SU-DHL-6 (cell line): ENCODE measurements at regions not wholly inside any gene's neighbourhood (a gene's known extent, or its start where the extent isn't known, plus 50 kb on each side); places are given as distances from the start of the nearest gene placed in this dataset.

Experiments used
- H2AFZ ChIP-seq: fragments of 200-600 bp; sonication (generic); 2 replicates; pipeline ENCODE4 v1.6.1; 2014; ENCODE audit warnings: low read depth, mild to moderate bottlenecking, moderate library complexity, mixed read lengths, antibody characterized with exemption, low read length; ENCODE audit not compliant: severe bottlenecking
- H3F3A ChIP-seq: fragments of 200-600 bp; shearing (Covaris generic); 2 replicates; pipeline ENCODE4 v1.6.0; 2016; ENCODE audit warnings: antibody characterized with exemption, mild to moderate bottlenecking; ENCODE audit not compliant: insufficient read depth
- H3K27ac ChIP-seq: fragments of 200-600 bp; sonication (generic); 2 replicates; pipeline ENCODE4 v1.5.1; 2016; ENCODE audit warnings: low read depth, mild to moderate bottlenecking, low read length, moderate library complexity, mixed read lengths
- H3K27me3 ChIP-seq: fragments of 200-600 bp; sonication (generic), shearing (Covaris generic); 2 replicates; pipeline ENCODE4 v1.6.0; 2014; ENCODE audit warnings: mild to moderate bottlenecking, low read length
- H3K36me3 ChIP-seq: fragments of 200-600 bp; sonication (generic); 2 replicates; pipeline ENCODE4 v1.6.1; 2014; ENCODE audit warnings: mild to moderate bottlenecking, low read length, mixed read lengths
- H3K4me2 ChIP-seq: fragments of 300-600, 200-600 bp; shearing (Covaris generic), sonication (generic); 2 replicates; pipeline ENCODE4 v1.6.0; 2014; ENCODE audit warnings: low read length, low read depth, mild to moderate bottlenecking; ENCODE audit not compliant: poor library complexity, severe bottlenecking
- H3K4me3 ChIP-seq: fragments of 200-600 bp; sonication (generic); 2 replicates; pipeline ENCODE4 v1.5.1; 2014; ENCODE audit warnings: antibody characterized with exemption, low read length, mild to moderate bottlenecking, mixed read lengths; ENCODE audit not compliant: insufficient read depth, poor library complexity, severe bottlenecking
- H3K79me2 ChIP-seq: fragments of 200-600 bp; sonication (generic); 2 replicates; pipeline ENCODE4 v1.6.1; 2014; ENCODE audit warnings: mild to moderate bottlenecking, low read length, moderate library complexity; ENCODE audit not compliant: insufficient read depth
- H3K9ac ChIP-seq: fragments of 200-600 bp; sonication (generic); 2 replicates; pipeline ENCODE4 v1.7.0; 2014; ENCODE audit warnings: mild to moderate bottlenecking, low read length
- H3K9me2 ChIP-seq: fragments of 200-600 bp; sonication (generic); replicated peaks from 2 replicates; pipeline ENCODE4 v1.6.1; 2014; ENCODE audit warnings: low read length; ENCODE audit not compliant: insufficient read depth
- H3K9me3 ChIP-seq: fragments of 200-600 bp; sonication (generic); 2 replicates; pipeline ENCODE4 v1.6.1; 2014; ENCODE audit warnings: low read length, mixed read lengths; ENCODE audit not compliant: insufficient read depth
- H4K20me1 ChIP-seq: fragments of 200-600 bp; sonication (generic); 2 replicates; pipeline ENCODE4 v1.6.1; 2014; ENCODE audit warnings: low read depth, mild to moderate bottlenecking, antibody characterized with exemption, low read length, moderate library complexity, mixed read lengths
- EZH2phosphoT487 ChIP-seq: fragments of 200-600 bp; sonication (generic), shearing (Covaris generic); conservative IDR thresholded peaks from 2 replicates; pipeline ENCODE4 v1.6.1; 2018; ENCODE audit warnings: mild to moderate bottlenecking, antibody characterized with exemption, low read length, moderate library complexity, mixed read lengths
- TF ChIP-seq, protein P1 (sequence below): fragments of 200-600 bp; sonication (generic); IDR thresholded peaks from one replicate; pipeline ENCODE4 v1.5.1; 2017; ENCODE audit warnings: antibody characterized with exemption, mild to moderate bottlenecking, low read length, moderate library complexity; ENCODE audit not compliant: insufficient read depth, poor library complexity, severe bottlenecking

GRCh38 chr1:55882931-55883330, 667.8 kb upstream of the USP24 start:
- Histone ChIP-seq H2AFZ (no peak overlapping the region), H4K20me1 (no peaks in the 10 kb centered on the region), H3K4me3 (no peak overlapping the region), H3K9me2 (no peaks in the 10 kb centered on the region), H3K9ac (no peak overlapping the region), H3K27ac (no peak overlapping the region), H3K79me2 (no peaks in the 10 kb centered on the region), H3K36me3 (no peaks in the 10 kb centered on the region), H3F3A (no peaks in the 10 kb centered on the region), H3K4me2 (no peak overlapping the region), H3K9me3 (no peaks in the 10 kb centered on the region), H3K27me3 (no peaks in the 10 kb centered on the region)
- TF ChIP-seq EZH2phosphoT487 = no peak

GRCh38 chr1:55879346-55879745, 664.2 kb upstream of the USP24 start:
- no peaks in the 10 kb centered on the region for H4K20me1 ChIP-seq
- H3K27ac ChIP-seq = no peak overlapping the region
- no peak overlapping the region for H3K4me2 ChIP-seq
- TF ChIP-seq EZH2phosphoT487 = no peak
- TF ChIP-seq, protein P1, sequence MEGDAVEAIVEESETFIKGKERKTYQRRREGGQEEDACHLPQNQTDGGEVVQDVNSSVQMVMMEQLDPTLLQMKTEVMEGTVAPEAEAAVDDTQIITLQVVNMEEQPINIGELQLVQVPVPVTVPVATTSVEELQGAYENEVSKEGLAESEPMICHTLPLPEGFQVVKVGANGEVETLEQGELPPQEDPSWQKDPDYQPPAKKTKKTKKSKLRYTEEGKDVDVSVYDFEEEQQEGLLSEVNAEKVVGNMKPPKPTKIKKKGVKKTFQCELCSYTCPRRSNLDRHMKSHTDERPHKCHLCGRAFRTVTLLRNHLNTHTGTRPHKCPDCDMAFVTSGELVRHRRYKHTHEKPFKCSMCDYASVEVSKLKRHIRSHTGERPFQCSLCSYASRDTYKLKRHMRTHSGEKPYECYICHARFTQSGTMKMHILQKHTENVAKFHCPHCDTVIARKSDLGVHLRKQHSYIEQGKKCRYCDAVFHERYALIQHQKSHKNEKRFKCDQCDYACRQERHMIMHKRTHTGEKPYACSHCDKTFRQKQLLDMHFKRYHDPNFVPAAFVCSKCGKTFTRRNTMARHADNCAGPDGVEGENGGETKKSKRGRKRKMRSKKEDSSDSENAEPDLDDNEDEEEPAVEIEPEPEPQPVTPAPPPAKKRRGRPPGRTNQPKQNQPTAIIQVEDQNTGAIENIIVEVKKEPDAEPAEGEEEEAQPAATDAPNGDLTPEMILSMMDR = no peak
- H3K9me2 ChIP-seq = no peaks in the 10 kb centered on the region
- H3K27me3 ChIP-seq = no peaks in the 10 kb centered on the region
- H3K9me3 ChIP-seq = no peaks in the 10 kb centered on the region
- H2AFZ ChIP-seq = no peak overlapping the region
- H3K9ac ChIP-seq = no peak overlapping the region
- no peaks in the 10 kb centered on the region for H3F3A ChIP-seq
- H3K79me2 ChIP-seq = no peaks in the 10 kb centered on the region
- no peak overlapping the region for H3K4me3 ChIP-seq
- H3K36me3 ChIP-seq = no peaks in the 10 kb centered on the region

DNA sequence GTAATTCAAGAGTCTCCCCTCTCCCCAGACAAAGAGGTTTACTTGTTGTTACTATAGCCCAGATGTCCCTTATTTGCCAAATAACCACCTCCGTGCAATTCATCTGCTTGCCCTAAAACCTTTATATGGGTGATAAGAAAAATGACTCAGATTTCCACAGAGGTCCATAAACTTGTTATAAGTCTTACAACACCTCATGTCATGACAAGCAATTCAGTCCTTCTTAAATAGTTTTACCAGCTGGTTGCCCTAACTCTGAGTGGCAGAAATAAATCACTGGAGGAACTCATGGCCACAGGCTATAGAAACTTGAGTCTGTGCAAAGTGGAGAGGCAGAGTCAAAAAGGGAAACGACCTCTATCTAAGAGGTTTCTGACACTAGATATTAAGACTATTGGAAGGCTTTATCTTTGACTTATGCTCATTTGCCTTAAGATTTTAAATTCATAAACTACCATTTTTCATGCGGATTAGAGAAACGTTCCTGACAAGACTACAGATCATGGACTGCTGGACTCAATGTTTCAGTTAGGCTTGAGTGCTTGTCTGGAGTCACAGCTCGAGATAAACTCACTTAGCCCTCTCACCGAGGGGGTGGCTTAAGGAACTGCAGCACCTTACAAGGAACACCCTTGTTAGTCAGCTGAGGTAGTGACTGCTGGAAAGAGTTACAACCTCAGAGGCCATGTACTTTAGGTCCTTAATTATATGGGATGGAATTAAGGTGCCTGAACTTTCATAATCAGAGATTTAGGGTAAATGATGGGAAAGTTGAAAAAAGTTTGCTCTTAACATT, 662.5 kb upstream of the USP24 start:
- Histone ChIP-seq H3F3A (no peaks in the 10 kb centered on the region), H3K9ac (no peak overlapping the region), H2AFZ (no peak overlapping the region), H3K79me2 (no peaks in the 10 kb centered on the region), H3K36me3 (no peaks in the 10 kb centered on the region), H3K27me3 (no peaks in the 10 kb centered on the region; the same call in 1 of the 2 replicates), H4K20me1 (no peaks in the 10 kb centered on the region), H3K9me3 (no peaks in the 10 kb centered on the region), H3K4me3 (no peak overlapping the region), H3K27ac (no peak overlapping the region), H3K4me2 (no peak overlapping the region), H3K9me2 (no peaks in the 10 kb centered on the region)
- TF ChIP-seq, protein P1 = no peak
- no peak for TF ChIP-seq EZH2phosphoT487
